Testis (tissue), 2 donors: ENCODE measurements at regions not wholly inside any gene's neighbourhood (a gene's known extent, or its start where the extent isn't known, plus 50 kb on each side); places are given as distances from the start of the nearest gene placed in this dataset.

Source experiments
- CTCF ChIP-seq, 3 experiments: fragments of 450-650 bp in 2 of 3; fragments of 200-600 bp in 1 of 3; sonication (generic) in 1 of 3; IDR thresholded peaks; one replicate each; pipeline ENCODE4 v1.5.1; 2016 to 2019; ENCODE audit warnings: antibody characterized with exemption in 3 of 3, mild to moderate bottlenecking in 2 of 3, moderate library complexity in 1 of 3
- POLR2A ChIP-seq: fragments of 450-650 bp; IDR thresholded peaks from one replicate; pipeline ENCODE4 v1.6.1; 2017; ENCODE audit warnings: antibody characterized with exemption, mild to moderate bottlenecking, moderate library complexity

DNA sequence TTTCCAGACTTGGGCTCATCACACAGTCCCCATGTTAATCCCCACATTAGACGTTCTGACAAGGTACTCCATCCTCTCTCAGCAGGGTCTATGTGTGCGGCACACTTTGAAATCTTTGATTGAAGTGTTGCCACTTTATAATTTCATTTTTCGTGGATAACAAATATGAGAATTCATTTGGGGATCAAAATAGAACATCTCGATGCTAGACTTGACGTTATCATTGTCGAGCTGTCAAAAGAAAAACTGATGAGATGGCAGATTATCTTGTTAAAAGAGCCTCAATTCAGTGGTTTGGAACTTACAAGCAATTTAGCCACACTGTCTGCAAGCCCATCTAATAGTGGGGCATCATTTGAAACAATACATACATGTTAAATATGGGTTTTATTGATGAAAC lies 91.2 kb upstream of the SULT1C3 start:
- TF ChIP-seq CTCF (IDR thresholded peaks at IDR 0.05) (no peak), POLR2A (no peak)
